ENCODE measurements at regions not wholly inside any gene's neighbourhood (a gene's known extent, or its start where the extent isn't known, plus 50 kb on each side); places are given as distances from the start of the nearest gene placed in this dataset.

- ATAC-seq (peak; percentile 93 to 96 (median 95)), DNase-seq (no peak)
- WGBS, 4 donors = 29 to 41% (median 35%) methylated on average over 4 of the region's 4 CpGs
- Histone ChIP-seq H3K27ac (peak overlapping the region in 11 of 12 donors; percentile 18 to 74 (median 47)), H3K9me3 (no peaks in the 10 kb centered on the region), H3K4me3 (no peak overlapping the region), H3K4me1 (peaks cover 0 to 17% (median 12%) of the 10 kb centered on the region in 12 donors), H3K27me3 (no peaks in the 10 kb centered on the region), H3K36me3 (no peaks in the 10 kb centered on the region)
- intact Hi-C loops (cut with DNase I) = loop anchor here in 5 of 10 donors (5.0 to 10.0 kb wide), 9 partner anchors 105 to 508 kb away; partner anchors contain the start of gene GJA1 (in 3 of the 5)
- TF ChIP-seq, protein P1, sequence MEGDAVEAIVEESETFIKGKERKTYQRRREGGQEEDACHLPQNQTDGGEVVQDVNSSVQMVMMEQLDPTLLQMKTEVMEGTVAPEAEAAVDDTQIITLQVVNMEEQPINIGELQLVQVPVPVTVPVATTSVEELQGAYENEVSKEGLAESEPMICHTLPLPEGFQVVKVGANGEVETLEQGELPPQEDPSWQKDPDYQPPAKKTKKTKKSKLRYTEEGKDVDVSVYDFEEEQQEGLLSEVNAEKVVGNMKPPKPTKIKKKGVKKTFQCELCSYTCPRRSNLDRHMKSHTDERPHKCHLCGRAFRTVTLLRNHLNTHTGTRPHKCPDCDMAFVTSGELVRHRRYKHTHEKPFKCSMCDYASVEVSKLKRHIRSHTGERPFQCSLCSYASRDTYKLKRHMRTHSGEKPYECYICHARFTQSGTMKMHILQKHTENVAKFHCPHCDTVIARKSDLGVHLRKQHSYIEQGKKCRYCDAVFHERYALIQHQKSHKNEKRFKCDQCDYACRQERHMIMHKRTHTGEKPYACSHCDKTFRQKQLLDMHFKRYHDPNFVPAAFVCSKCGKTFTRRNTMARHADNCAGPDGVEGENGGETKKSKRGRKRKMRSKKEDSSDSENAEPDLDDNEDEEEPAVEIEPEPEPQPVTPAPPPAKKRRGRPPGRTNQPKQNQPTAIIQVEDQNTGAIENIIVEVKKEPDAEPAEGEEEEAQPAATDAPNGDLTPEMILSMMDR (IDR thresholded peaks at IDR 0.05) = no peak
- no peak for TF ChIP-seq POLR2A (IDR thresholded peaks at IDR 0.05)
These were observed 231.4 kb downstream of the GJA1 start for GRCh38 chr6:121666814-121667213.

DNA sequence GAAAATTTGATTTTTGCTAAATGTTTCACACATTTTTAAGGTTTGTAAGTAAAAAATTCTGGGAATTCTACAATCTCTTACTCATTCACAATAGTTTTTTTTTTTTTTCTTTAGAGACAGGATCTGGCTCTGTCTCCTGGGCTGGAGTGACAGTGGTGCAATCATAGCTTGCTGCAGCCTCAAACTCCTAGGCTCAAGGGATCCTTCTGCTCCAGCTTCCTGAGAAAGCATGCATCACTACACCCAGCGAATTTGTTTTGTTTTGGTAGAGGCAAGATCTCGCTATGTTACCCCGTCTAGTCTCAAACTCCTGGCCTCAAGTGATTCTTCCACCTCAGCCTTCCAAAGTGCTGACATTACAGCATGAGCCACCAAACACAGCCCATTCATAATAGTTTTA is 232.8 kb downstream of the GJA1 start:
- Histone ChIP-seq H3K4me1 (peaks cover 0 to 17% (median 12%) of the 10 kb centered on the region in 12 donors), H3K27me3 (no peaks in the 10 kb centered on the region), H3K27ac (no peak overlapping the region), H3K4me3 (no peak overlapping the region), H3K36me3 (no peaks in the 10 kb centered on the region), H3K9me3 (no peaks in the 10 kb centered on the region)
- intact Hi-C loops (cut with DNase I) = loop anchor here in 5 of 10 donors (5.0 to 10.0 kb wide), 9 partner anchors 104 to 507 kb away; partner anchors contain the start of gene GJA1 (in 3 of the 5)
- peak in 1 of 4 donors; percentile 28 for ATAC-seq
- WGBS, 4 donors = 67 to 87% (median 85%) methylated on average over 3 of the region's 3 CpGs
- no peak for DNase-seq
- no peak for TF ChIP-seq POLR2A (IDR thresholded peaks at IDR 0.05)
- TF ChIP-seq, protein P1 (IDR thresholded peaks at IDR 0.05) = no peak

- Histone ChIP-seq H3K27ac (no peak overlapping the region), H3K27me3 (no peaks in the 10 kb centered on the region), H3K4me1 (peaks cover 0 to 17% (median 12%) of the 10 kb centered on the region in 12 donors), H3K9me3 (no peaks in the 10 kb centered on the region), H3K4me3 (no peak overlapping the region), H3K36me3 (no peaks in the 10 kb centered on the region)
- DNase-seq (no peak), ATAC-seq (no peak)
- intact Hi-C loops (cut with DNase I) = no loop called here
- WGBS, 4 donors = 96 to 98% (median 97%) methylated on average over 2 of the region's 2 CpGs
- TF ChIP-seq, protein P1 (IDR thresholded peaks at IDR 0.05) = no peak
- no peak for TF ChIP-seq POLR2A (IDR thresholded peaks at IDR 0.05)
These were observed 235.1 kb downstream of the GJA1 start for GRCh38 chr6:121670511-121670910.

DNA sequence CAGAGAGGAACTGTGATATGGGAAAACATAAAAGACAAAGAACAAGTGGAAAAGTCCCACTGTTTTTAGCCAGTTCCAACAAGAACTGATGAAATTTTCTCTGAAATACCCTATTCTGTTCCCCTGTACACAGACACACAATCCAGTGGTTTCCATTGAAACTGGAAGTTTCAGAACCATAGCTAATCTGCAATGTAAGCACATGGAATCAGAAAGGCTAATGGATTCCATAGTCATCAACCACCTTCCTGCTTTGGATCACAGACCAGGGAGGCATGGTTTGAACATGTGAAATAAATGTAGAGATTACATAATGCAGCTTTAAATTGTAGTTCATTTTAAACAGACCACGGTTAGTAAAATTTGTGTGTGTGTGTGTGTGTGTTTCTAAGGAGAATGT is 242.1 kb downstream of the GJA1 start:
- H3K27ac ChIP-seq = no peak overlapping the region
- ATAC-seq (no peak), DNase-seq (no peak)
- no peak overlapping the region for H3K4me3 ChIP-seq
- H3K9me3 ChIP-seq = no peaks in the 10 kb centered on the region
- TF ChIP-seq POLR2A (IDR thresholded peaks at IDR 0.05) = no peak
- TF ChIP-seq, protein P1 (IDR thresholded peaks at IDR 0.05) = no peak
- H3K27me3 ChIP-seq = no peaks in the 10 kb centered on the region
- intact Hi-C loops (cut with DNase I) = no loop called here
- H3K4me1 ChIP-seq = no peaks in the 10 kb centered on the region
- WGBS, 4 donors = 94 to 100% (median 96%) methylated on average over 1 of the region's 1 CpG
- no peaks in the 10 kb centered on the region for H3K36me3 ChIP-seq

All from heart left ventricle (tissue), 16 donors.